T-helper 9 cell (primary cell): ENCODE measurements at regions not wholly inside any gene's neighbourhood (a gene's known extent, or its start where the extent isn't known, plus 50 kb on each side); places are given as distances from the start of the nearest gene placed in this dataset.
"Not testable (repeated sequence)": the region's sequence is repeated elsewhere in the genome, so short reads cannot be mapped to it uniquely, and the experiment has no call there.

Experiments
- DNase-seq: peaks from one replicate; pipeline ENCODE4 v3.0.0-alpha.2; 2020

- DNase-seq = no peak
Measured at GRCh38 chr2:8611246-8611645, 70.6 kb upstream of the ID2 start.

- no peak for DNase-seq
Measured at GRCh38 chr2:8611700-8612099, 70.2 kb upstream of the ID2 start.

GRCh38 chr2:8612734-8613179, 69.1 kb upstream of the ID2 start:
- no peak for DNase-seq

GRCh38 chr2:8613207-8613999, 68.5 kb upstream of the ID2 start:
- not testable (repeated sequence) for DNase-seq

GRCh38 chr2:8614646-8615045, 67.2 kb upstream of the ID2 start:
- no peak for DNase-seq

GRCh38 chr2:8615252-8615575, 66.6 kb upstream of the ID2 start:
- no peak for DNase-seq

GRCh38 chr2:8615576-8616281, 66.1 kb upstream of the ID2 start:
- no peak for DNase-seq

GRCh38 chr2:8617048-8617447, 64.8 kb upstream of the ID2 start:
- no peak for DNase-seq

- DNase-seq = no peak
Measured at GRCh38 chr2:8617590-8617989, 64.3 kb upstream of the ID2 start.

- no peak for DNase-seq
Measured at GRCh38 chr2:8619071-8619470, 62.8 kb upstream of the ID2 start.

GRCh38 chr2:8620611-8621382, 61.1 kb upstream of the ID2 start:
- no peak for DNase-seq

GRCh38 chr2:8622199-8622911, 59.5 kb upstream of the ID2 start:
- no peak for DNase-seq

- DNase-seq = no peak
Measured at GRCh38 chr2:8622924-8623465, 58.9 kb upstream of the ID2 start.

- no peak for DNase-seq
Measured at GRCh38 chr2:8623576-8623957, 58.3 kb upstream of the ID2 start.

GRCh38 chr2:8623958-8624591, 57.8 kb upstream of the ID2 start:
- DNase-seq = no peak

GRCh38 chr2:8624855-8625398, 56.9 kb upstream of the ID2 start:
- no peak for DNase-seq

- DNase-seq = no peak
Measured at GRCh38 chr2:8625399-8626300, 56.2 kb upstream of the ID2 start.

- no peak for DNase-seq
Measured at GRCh38 chr2:8626572-8626971, 55.3 kb upstream of the ID2 start.

- DNase-seq = no peak
Measured at GRCh38 chr2:8627019-8627691, 54.7 kb upstream of the ID2 start.

- no peak for DNase-seq
Measured at GRCh38 chr2:8627692-8628085, 54.2 kb upstream of the ID2 start.
